ENCODE measurements at regions not wholly inside any gene's neighbourhood (a gene's known extent, or its start where the extent isn't known, plus 50 kb on each side); places are given as distances from the start of the nearest gene placed in this dataset.

DNA sequence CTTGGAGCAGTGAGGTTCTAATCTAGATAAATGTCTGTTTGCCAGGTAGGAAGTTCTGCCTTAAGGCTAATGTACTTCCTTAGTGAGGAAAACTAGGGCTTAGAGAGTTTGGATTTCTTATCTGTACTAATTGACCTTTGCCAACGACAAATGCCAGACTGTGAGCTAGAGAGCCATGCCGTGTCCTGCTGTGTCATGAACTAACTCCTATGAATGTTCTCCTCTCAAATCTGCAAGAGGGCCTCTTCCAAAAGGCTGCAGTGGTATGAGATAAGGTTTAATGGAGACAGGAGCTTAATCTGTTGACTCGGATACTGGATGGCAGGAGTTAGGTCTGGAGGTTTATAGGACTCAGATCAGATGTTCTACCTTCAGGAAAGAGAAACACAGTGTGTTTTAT lies 524.9 kb downstream of the NTRK3 start:
- no peak for DNase-seq (ENCODE audit: extremely low spot score)
- ChIA-PET POLR2A (no interaction called here), CTCF (no interaction called here)
- TF ChIP-seq FOXA1 (IDR thresholded peaks at IDR 0.05), result no peak
- TF ChIP-seq HDGF (IDR thresholded peaks at IDR 0.05; ENCODE audit: borderline replicate concordance), result no peak
- no peak for TF ChIP-seq L3MBTL2 (conservative IDR thresholded peaks at IDR 0.05)
- no peak for TF ChIP-seq FOXM1 (IDR thresholded peaks at IDR 0.05; ENCODE audit: borderline replicate concordance)
- TF ChIP-seq LEF1 (IDR thresholded peaks at IDR 0.05; ENCODE audit: borderline replicate concordance), result no peak
- no peak for TF ChIP-seq BHLHE40 (IDR thresholded peaks at IDR 0.05; ENCODE audit: borderline replicate concordance)
- no peak for TF ChIP-seq TARDBP (IDR thresholded peaks at IDR 0.05)
- no peak for TF ChIP-seq SP1 (IDR thresholded peaks at IDR 0.05)
- no peak for TF ChIP-seq FOXK2 (IDR thresholded peaks at IDR 0.05)
- TF ChIP-seq ZNF384 (IDR thresholded peaks at IDR 0.05), result no peak
- TF ChIP-seq ARNT (IDR thresholded peaks at IDR 0.05), result no peak
- no peak for TF ChIP-seq CTBP1 (IDR thresholded peaks at IDR 0.05; ENCODE audit: borderline replicate concordance)
- no peak for TF ChIP-seq ELF4 (IDR thresholded peaks at IDR 0.05)
- TF ChIP-seq, protein P1, sequence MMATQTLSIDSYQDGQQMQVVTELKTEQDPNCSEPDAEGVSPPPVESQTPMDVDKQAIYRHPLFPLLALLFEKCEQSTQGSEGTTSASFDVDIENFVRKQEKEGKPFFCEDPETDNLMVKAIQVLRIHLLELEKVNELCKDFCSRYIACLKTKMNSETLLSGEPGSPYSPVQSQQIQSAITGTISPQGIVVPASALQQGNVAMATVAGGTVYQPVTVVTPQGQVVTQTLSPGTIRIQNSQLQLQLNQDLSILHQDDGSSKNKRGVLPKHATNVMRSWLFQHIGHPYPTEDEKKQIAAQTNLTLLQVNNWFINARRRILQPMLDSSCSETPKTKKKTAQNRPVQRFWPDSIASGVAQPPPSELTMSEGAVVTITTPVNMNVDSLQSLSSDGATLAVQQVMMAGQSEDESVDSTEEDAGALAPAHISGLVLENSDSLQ (IDR thresholded peaks at IDR 0.05), result no peak

DNA sequence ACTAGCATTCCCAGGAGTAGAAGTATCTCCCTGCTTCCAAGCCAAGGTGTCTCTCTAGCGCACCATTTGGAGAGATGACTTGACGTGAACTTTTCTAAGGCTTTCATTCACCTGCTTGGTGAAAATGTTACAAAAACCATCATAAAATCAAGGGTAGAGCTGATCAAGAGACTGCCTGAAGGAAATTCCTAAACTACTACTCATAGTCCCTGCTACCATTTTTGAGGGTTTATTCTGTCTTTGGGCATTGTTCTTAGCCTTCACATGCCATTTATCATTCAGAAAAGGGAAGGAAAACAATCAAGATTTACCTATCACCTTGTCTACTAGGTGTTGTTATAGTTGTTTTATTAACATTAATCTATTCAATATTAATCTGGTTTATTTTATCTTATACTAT lies 525.8 kb downstream of the NTRK3 start:
- DNase-seq (ENCODE audit: extremely low spot score), result no peak
- TF ChIP-seq HDGF (IDR thresholded peaks at IDR 0.05; ENCODE audit: borderline replicate concordance), result no peak
- TF ChIP-seq ELF4 (IDR thresholded peaks at IDR 0.05), result no peak
- TF ChIP-seq FOXK2 (IDR thresholded peaks at IDR 0.05), result no peak
- TF ChIP-seq ARNT (IDR thresholded peaks at IDR 0.05), result no peak
- TF ChIP-seq CTBP1 (IDR thresholded peaks at IDR 0.05; ENCODE audit: borderline replicate concordance), result no peak
- TF ChIP-seq ZNF384 (IDR thresholded peaks at IDR 0.05), result no peak
- no peak for TF ChIP-seq L3MBTL2 (conservative IDR thresholded peaks at IDR 0.05)
- TF ChIP-seq LEF1 (IDR thresholded peaks at IDR 0.05; ENCODE audit: borderline replicate concordance), result no peak
- ChIA-PET CTCF (no interaction called here), POLR2A (no interaction called here)

DNA sequence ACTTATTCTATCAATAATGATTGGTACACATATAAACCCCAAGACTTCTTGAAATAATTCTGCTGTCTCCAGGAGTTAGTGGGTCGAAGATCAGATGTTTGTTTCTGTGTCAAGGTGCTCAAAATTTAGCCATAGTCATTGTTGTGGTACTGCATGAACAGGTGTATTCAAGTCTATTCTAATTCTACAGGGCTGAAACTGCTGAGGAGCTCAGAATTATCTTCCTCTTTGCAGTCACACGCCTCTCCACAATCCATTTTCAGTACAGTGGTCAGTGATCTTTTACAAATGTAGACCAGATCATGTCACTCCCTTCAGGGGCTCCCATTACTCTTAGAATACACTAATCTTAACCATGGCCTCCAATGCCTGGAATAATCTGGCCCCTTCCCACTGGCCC lies 527.5 kb downstream of the NTRK3 start:
- TF ChIP-seq ZNF384 (IDR thresholded peaks at IDR 0.05) (no peak), SUZ12 (IDR thresholded peaks at IDR 0.05) (no peak), ELF4 (IDR thresholded peaks at IDR 0.05) (no peak), LEF1 (IDR thresholded peaks at IDR 0.05; ENCODE audit: borderline replicate concordance) (no peak), NFRKB (IDR thresholded peaks at IDR 0.05) (no peak), BHLHE40 (IDR thresholded peaks at IDR 0.05; ENCODE audit: borderline replicate concordance) (no peak), FOXA1 (IDR thresholded peaks at IDR 0.05) (no peak)
- CTCF ChIA-PET, result no interaction called here
- POLR2A ChIA-PET, result no interaction called here

GRCh38 chr15:87727073-87727472 lies 529.5 kb downstream of the NTRK3 start:
- TF ChIP-seq FOXA1 (IDR thresholded peaks at IDR 0.05) (no peak), ELF4 (IDR thresholded peaks at IDR 0.05) (no peak), FOXM1 (IDR thresholded peaks at IDR 0.05; ENCODE audit: borderline replicate concordance) (no peak), ZNF384 (IDR thresholded peaks at IDR 0.05) (no peak), TARDBP (IDR thresholded peaks at IDR 0.05) (no peak), NFRKB (IDR thresholded peaks at IDR 0.05) (no peak), FOXK2 (IDR thresholded peaks at IDR 0.05) (no peak), HDGF (IDR thresholded peaks at IDR 0.05; ENCODE audit: borderline replicate concordance) (no peak), BHLHE40 (IDR thresholded peaks at IDR 0.05; ENCODE audit: borderline replicate concordance) (no peak), SP1 (IDR thresholded peaks at IDR 0.05) (no peak), LEF1 (IDR thresholded peaks at IDR 0.05; ENCODE audit: borderline replicate concordance) (no peak), CTBP1 (IDR thresholded peaks at IDR 0.05; ENCODE audit: borderline replicate concordance) (no peak), ARNT (IDR thresholded peaks at IDR 0.05) (no peak), L3MBTL2 (conservative IDR thresholded peaks at IDR 0.05) (no peak), SUZ12 (IDR thresholded peaks at IDR 0.05) (no peak)
- TF ChIP-seq, protein P1 (IDR thresholded peaks at IDR 0.05), result no peak
- ChIA-PET CTCF (no interaction called here), POLR2A (no interaction called here)
- no peak for DNase-seq (ENCODE audit: extremely low spot score)

More for the DNA sequence above, 527.5 kb downstream of the NTRK3 start:
- DNase-seq (ENCODE audit: extremely low spot score), result no peak

GRCh38 chr15:87724330-87724729 lies 532.2 kb downstream of the NTRK3 start:
- TF ChIP-seq BHLHE40 (IDR thresholded peaks at IDR 0.05; ENCODE audit: borderline replicate concordance) (no peak), SP1 (IDR thresholded peaks at IDR 0.05) (no peak), CTBP1 (IDR thresholded peaks at IDR 0.05; ENCODE audit: borderline replicate concordance) (no peak), FOXA1 (IDR thresholded peaks at IDR 0.05) (no peak), SUZ12 (IDR thresholded peaks at IDR 0.05) (no peak), ELF4 (IDR thresholded peaks at IDR 0.05) (no peak), FOXM1 (IDR thresholded peaks at IDR 0.05; ENCODE audit: borderline replicate concordance) (no peak), LEF1 (IDR thresholded peaks at IDR 0.05; ENCODE audit: borderline replicate concordance) (no peak), ZNF384 (IDR thresholded peaks at IDR 0.05) (no peak), NFRKB (IDR thresholded peaks at IDR 0.05) (no peak), FOXK2 (IDR thresholded peaks at IDR 0.05) (no peak), HDGF (IDR thresholded peaks at IDR 0.05; ENCODE audit: borderline replicate concordance) (no peak)
- TF ChIP-seq, protein P1 (IDR thresholded peaks at IDR 0.05), result no peak
- ChIA-PET POLR2A (no interaction called here), CTCF (no interaction called here)
- DNase-seq (ENCODE audit: extremely low spot score), result no peak

DNA sequence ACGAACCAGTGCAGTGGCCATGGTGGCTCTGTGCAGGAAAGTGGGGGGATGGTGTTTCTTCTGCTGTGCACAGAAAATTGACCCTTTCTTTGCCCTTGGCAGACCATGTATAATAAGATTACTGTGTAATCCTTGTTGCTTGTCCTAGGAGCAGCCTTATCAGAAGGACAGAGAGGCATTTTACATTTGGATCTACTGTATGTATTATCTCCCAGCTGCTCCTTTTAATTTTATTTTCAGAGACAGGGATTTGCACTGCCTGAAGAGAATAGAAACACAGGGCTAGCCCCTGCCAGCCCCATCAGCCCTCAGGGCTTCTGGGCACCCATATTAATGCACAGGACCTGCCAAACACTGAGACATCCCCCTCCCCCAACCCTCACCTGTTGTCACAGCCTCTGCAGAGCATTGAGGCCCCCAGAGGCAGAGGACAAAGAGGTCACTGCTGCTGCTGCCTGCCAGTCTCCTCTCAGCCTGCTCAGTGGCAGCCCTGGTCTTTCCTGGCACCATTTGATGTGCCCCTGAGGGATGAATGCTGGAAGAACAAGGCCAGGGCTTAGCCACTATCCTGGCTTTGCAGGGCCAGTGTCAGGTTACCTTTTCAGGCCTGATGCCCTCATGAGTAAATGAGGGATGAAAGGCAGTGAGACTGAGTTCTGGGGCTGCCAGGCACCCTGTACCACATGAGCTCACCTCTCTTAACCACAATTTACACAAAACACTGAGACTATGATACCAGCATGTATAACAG lies 533.4 kb downstream of the NTRK3 start:
- POLR2A ChIA-PET, result no interaction called here
- CTCF ChIA-PET, result no interaction called here
- DNase-seq (ENCODE audit: extremely low spot score), result no peak
- no peak for TF ChIP-seq ARNT (IDR thresholded peaks at IDR 0.05)
- TF ChIP-seq NFRKB (IDR thresholded peaks at IDR 0.05), result no peak
- TF ChIP-seq LEF1 (IDR thresholded peaks at IDR 0.05; ENCODE audit: borderline replicate concordance), result no peak
- TF ChIP-seq, protein P1 (IDR thresholded peaks at IDR 0.05), result no peak
- TF ChIP-seq FOXA1 (IDR thresholded peaks at IDR 0.05), result no peak
- TF ChIP-seq ELF4 (IDR thresholded peaks at IDR 0.05), result no peak
- no peak for TF ChIP-seq SP1 (IDR thresholded peaks at IDR 0.05)
- no peak for TF ChIP-seq BHLHE40 (IDR thresholded peaks at IDR 0.05; ENCODE audit: borderline replicate concordance)
- no peak for TF ChIP-seq FOXK2 (IDR thresholded peaks at IDR 0.05)
- TF ChIP-seq SUZ12 (IDR thresholded peaks at IDR 0.05), result no peak
- no peak for TF ChIP-seq ZNF384 (IDR thresholded peaks at IDR 0.05)
- TF ChIP-seq CTBP1 (IDR thresholded peaks at IDR 0.05; ENCODE audit: borderline replicate concordance), result no peak
- no peak for TF ChIP-seq HDGF (IDR thresholded peaks at IDR 0.05; ENCODE audit: borderline replicate concordance)
- no peak for TF ChIP-seq FOXM1 (IDR thresholded peaks at IDR 0.05; ENCODE audit: borderline replicate concordance)
- no peak for TF ChIP-seq TARDBP (IDR thresholded peaks at IDR 0.05)
- TF ChIP-seq L3MBTL2 (conservative IDR thresholded peaks at IDR 0.05), result no peak
